Psoas muscle (tissue), 7 donors: ENCODE measurements at regions not wholly inside any gene's neighbourhood (a gene's known extent, or its start where the extent isn't known, plus 50 kb on each side); places are given as distances from the start of the nearest gene placed in this dataset.

Experiments
- ATAC-seq, 4 donors: fragments of 200-7000 bp; cut with Tn5 transposase; one replicate each; pipeline ENCODE4 v1.9.1; 2020; ENCODE audit warnings: moderate library complexity in 3 of 4, mild to moderate bottlenecking in 2 of 4
- DNase-seq, 2 donors: peaks; one replicate each; pipeline ENCODE4 v3.0.0-alpha.2; 2020
- H3K27ac ChIP-seq: fragments of 200-600 bp; one replicate; pipeline ENCODE4 v1.8.0; 2022
- H3K27me3 ChIP-seq, 3 donors: fragments of 200-600 bp in 1 of 3; one replicate each; pipeline versions ENCODE4 v1.6.1 to v1.8.0; 2013 to 2022; ENCODE audit warnings: low read length in 2 of 3, mild to moderate bottlenecking in 2 of 3, moderate library complexity in 1 of 3; ENCODE audit not compliant: insufficient read depth in 3 of 3
- H3K36me3 ChIP-seq, 2 donors: fragments of 200-600 bp in 1 of 2; one replicate each; pipeline versions ENCODE4 v1.6.1 to v1.8.0; 2013 to 2022; ENCODE audit warnings: low read depth in 1 of 2, mild to moderate bottlenecking in 1 of 2, moderate library complexity in 1 of 2; ENCODE audit not compliant: insufficient read depth in 1 of 2
- H3K4me1 ChIP-seq: fragments of 200-600 bp; one replicate; pipeline ENCODE4 v1.8.0; 2022
- H3K4me3 ChIP-seq: fragments of 200-600 bp; one replicate; pipeline ENCODE4 v1.8.0; 2022; ENCODE audit warnings: mild to moderate bottlenecking
- H3K9me3 ChIP-seq: fragments of 200-600 bp; one replicate; pipeline ENCODE4 v1.8.0; 2022
- CTCF ChIP-seq: fragments of 200-600 bp; IDR thresholded peaks from one replicate; pipeline ENCODE4 v1.8.0; 2022; ENCODE audit warnings: antibody characterized with exemption
- WGBS, 3 donors: extraction: QIAGEN DNeasy Blood & Tissue Kit; methylation state at CpG; one replicate each; pipeline versions ENCODE4 v1.1.6 to v1.1.7; 2013; 5-methylcytosine and 5-hydroxymethylcytosine counted together
- intact Hi-C, 2 donors: fragments of 100-400 bp; cut with DNase I; formaldehyde crosslinking; loops; one replicate each; pipeline versions ENCODE4 v1.11.0 to v1.14.2; 2022
- donor health status: healthy with polysubstance abuse.
- donor health status: DM: no; HTN: no; CAD: no; lungs with moderate emphysema.
- donor health status: Bipolar disorder and iron deficiency.
- donor health status: healthy.
- donor health status: DM: yes; HTN: yes; CAD: no.
- donor health status: DM: no; HTN: no; CAD: no.
- donor health status: DM: yes; HTN: yes; CAD: no.

- Histone ChIP-seq H3K4me3 (no peak overlapping the region), H3K36me3 (no peaks in the 10 kb centered on the region), H3K27me3 (peaks cover 0 to 14% (median 2%) of the 10 kb centered on the region in 3 donors), H3K9me3 (no peaks in the 10 kb centered on the region), H3K4me1 (no peaks in the 10 kb centered on the region), H3K27ac (no peak overlapping the region)
- TF ChIP-seq CTCF, result no peak
- ATAC-seq (no peak), DNase-seq (no peak)
- intact Hi-C loops, result no loop called here
- WGBS, 3 donors, result 43 to 70% (median 43%) methylated on average over 2 of the region's 2 CpGs
Measured at GRCh38 chr5:61734966-61735365, 402.9 kb downstream of the ZSWIM6 start.

GRCh38 chr5:61735531-61735930, 403.5 kb downstream of the ZSWIM6 start:
- Histone ChIP-seq H3K4me3 (no peak overlapping the region), H3K9me3 (no peaks in the 10 kb centered on the region), H3K27me3 (peaks cover 0 to 14% (median 0%) of the 10 kb centered on the region in 3 donors), H3K4me1 (no peaks in the 10 kb centered on the region), H3K27ac (no peak overlapping the region), H3K36me3 (no peaks in the 10 kb centered on the region)
- ATAC-seq (no peak), DNase-seq (no peak)
- 81 to 83% (median 81%) methylated on average over 2 of the region's 2 CpGs for WGBS, 3 donors
- TF ChIP-seq CTCF, result no peak
- intact Hi-C loops, result no loop called here

- no peaks in the 10 kb centered on the region for H3K4me1 ChIP-seq
- peaks cover 0 to 14% (median 0%) of the 10 kb centered on the region in 3 donors for H3K27me3 ChIP-seq
- no peak overlapping the region for H3K4me3 ChIP-seq
- no peaks in the 10 kb centered on the region for H3K36me3 ChIP-seq
- no peak overlapping the region for H3K27ac ChIP-seq
- TF ChIP-seq CTCF, result no peak
- WGBS, 3 donors, result 61 to 73% (median 65%) methylated on average over 2 of the region's 2 CpGs
- ATAC-seq (no peak), DNase-seq (no peak)
- intact Hi-C loops, result no loop called here
- no peaks in the 10 kb centered on the region for H3K9me3 ChIP-seq
Measured at GRCh38 chr5:61735995-61736394, 403.9 kb downstream of the ZSWIM6 start.

- ATAC-seq (no peak), DNase-seq (no peak)
- no peak for TF ChIP-seq CTCF
- Histone ChIP-seq H3K27ac (no peak overlapping the region), H3K4me1 (no peaks in the 10 kb centered on the region), H3K9me3 (no peaks in the 10 kb centered on the region), H3K36me3 (no peaks in the 10 kb centered on the region), H3K4me3 (no peak overlapping the region), H3K27me3 (peaks cover 0 to 7% (median 0%) of the 10 kb centered on the region in 3 donors)
- intact Hi-C loops, result no loop called here
- WGBS, 3 donors, result 84 to 87% (median 84%) methylated on average over 15 of the region's 15 CpGs
Measured at GRCh38 chr5:61737301-61737963, 405.4 kb downstream of the ZSWIM6 start.

- Histone ChIP-seq H3K27ac (no peak overlapping the region), H3K9me3 (no peaks in the 10 kb centered on the region), H3K4me3 (no peak overlapping the region), H3K4me1 (no peaks in the 10 kb centered on the region), H3K27me3 (peaks cover 0 to 1% (median 0%) of the 10 kb centered on the region in 3 donors), H3K36me3 (no peaks in the 10 kb centered on the region)
- DNase-seq, result no peak
- no peak for TF ChIP-seq CTCF
- ATAC-seq, result no peak
- 90 to 95% (median 93%) methylated on average over 4 of the region's 4 CpGs for WGBS, 3 donors
- intact Hi-C loops, result no loop called here
Measured at GRCh38 chr5:61737964-61738340, 405.9 kb downstream of the ZSWIM6 start.
